ENCODE measurements at regions not wholly inside any gene's neighbourhood (a gene's known extent, or its start where the extent isn't known, plus 50 kb on each side); places are given as distances from the start of the nearest gene placed in this dataset.

GRCh38 chr5:165885623-165886350 lies 2380.4 kb downstream of the MAT2B start:
- in situ Hi-C loops (cut with HindIII; ENCODE audit: low pct_unique_long_range_greater_than_20kb, low sequenced_read_pairs): no loop called here

GRCh38 chr5:165887147-165887546 lies 2381.7 kb downstream of the MAT2B start:
- in situ Hi-C loops (cut with HindIII; ENCODE audit: low pct_unique_long_range_greater_than_20kb, low sequenced_read_pairs): no loop called here
- DNase-seq (ENCODE audit: low read depth, low spot score): no peak

More at GRCh38 chr5:165885623-165886350, 2380.4 kb downstream of the MAT2B start:
- DNase-seq (ENCODE audit: low read depth, low spot score): no peak

GRCh38 chr5:165892383-165892782 lies 2387.0 kb downstream of the MAT2B start:
- in situ Hi-C loops (cut with HindIII; ENCODE audit: low pct_unique_long_range_greater_than_20kb, low sequenced_read_pairs): no loop called here
- DNase-seq (ENCODE audit: low read depth, low spot score): no peak

GRCh38 chr5:165894916-165895315 lies 2389.5 kb downstream of the MAT2B start:
- no peak for DNase-seq (ENCODE audit: low read depth, low spot score)
- in situ Hi-C loops (cut with HindIII; ENCODE audit: low pct_unique_long_range_greater_than_20kb, low sequenced_read_pairs): no loop called here

- DNase-seq (ENCODE audit: low read depth, low spot score): no peak
- in situ Hi-C loops (cut with HindIII; ENCODE audit: low pct_unique_long_range_greater_than_20kb, low sequenced_read_pairs): no loop called here
Observed at GRCh38 chr5:165903835-165904234, 2387.6 kb upstream of the WWC1 start.

GRCh38 chr5:165906871-165907270 lies 2384.6 kb upstream of the WWC1 start:
- in situ Hi-C loops (cut with HindIII; ENCODE audit: low pct_unique_long_range_greater_than_20kb, low sequenced_read_pairs): no loop called here
- DNase-seq (ENCODE audit: low read depth, low spot score): no peak

GRCh38 chr5:165913059-165913458 lies 2378.4 kb upstream of the WWC1 start:
- in situ Hi-C loops (cut with HindIII; ENCODE audit: low pct_unique_long_range_greater_than_20kb, low sequenced_read_pairs): no loop called here
- DNase-seq (ENCODE audit: low read depth, low spot score): no peak

GRCh38 chr5:165914456-165914855 lies 2377.0 kb upstream of the WWC1 start:
- DNase-seq (ENCODE audit: low read depth, low spot score): no peak
- in situ Hi-C loops (cut with HindIII; ENCODE audit: low pct_unique_long_range_greater_than_20kb, low sequenced_read_pairs): no loop called here

GRCh38 chr5:165919196-165919595 lies 2372.2 kb upstream of the WWC1 start:
- no peak for DNase-seq (ENCODE audit: low read depth, low spot score)
- in situ Hi-C loops (cut with HindIII; ENCODE audit: low pct_unique_long_range_greater_than_20kb, low sequenced_read_pairs): no loop called here

- in situ Hi-C loops (cut with HindIII; ENCODE audit: low pct_unique_long_range_greater_than_20kb, low sequenced_read_pairs): no loop called here
- no peak for DNase-seq (ENCODE audit: low read depth, low spot score)
Observed at GRCh38 chr5:165920655-165921054, 2370.8 kb upstream of the WWC1 start.

GRCh38 chr5:165928971-165929370 lies 2362.5 kb upstream of the WWC1 start:
- DNase-seq (ENCODE audit: low read depth, low spot score): no peak
- in situ Hi-C loops (cut with HindIII; ENCODE audit: low pct_unique_long_range_greater_than_20kb, low sequenced_read_pairs): no loop called here

GRCh38 chr5:165940541-165940940 lies 2350.9 kb upstream of the WWC1 start:
- in situ Hi-C loops (cut with HindIII; ENCODE audit: low pct_unique_long_range_greater_than_20kb, low sequenced_read_pairs): no loop called here
- DNase-seq (ENCODE audit: low read depth, low spot score): no peak

GRCh38 chr5:165956854-165957253 lies 2334.6 kb upstream of the WWC1 start:
- no peak for DNase-seq (ENCODE audit: low read depth, low spot score)
- in situ Hi-C loops (cut with HindIII; ENCODE audit: low pct_unique_long_range_greater_than_20kb, low sequenced_read_pairs): no loop called here

- in situ Hi-C loops (cut with HindIII; ENCODE audit: low pct_unique_long_range_greater_than_20kb, low sequenced_read_pairs): no loop called here
- DNase-seq (ENCODE audit: low read depth, low spot score): no peak
Observed at GRCh38 chr5:165981671-165982070, 2309.8 kb upstream of the WWC1 start.

- in situ Hi-C loops (cut with HindIII; ENCODE audit: low pct_unique_long_range_greater_than_20kb, low sequenced_read_pairs): no loop called here
Observed at GRCh38 chr5:165996201-165996875, 2295.1 kb upstream of the WWC1 start.

GRCh38 chr5:165999693-166000320 lies 2291.6 kb upstream of the WWC1 start:
- in situ Hi-C loops (cut with HindIII; ENCODE audit: low pct_unique_long_range_greater_than_20kb, low sequenced_read_pairs): no loop called here
- DNase-seq (ENCODE audit: low read depth, low spot score): no peak

More at GRCh38 chr5:165996201-165996875, 2295.1 kb upstream of the WWC1 start:
- no peak for DNase-seq (ENCODE audit: low read depth, low spot score)

GRCh38 chr5:166004006-166004405 lies 2287.4 kb upstream of the WWC1 start:
- in situ Hi-C loops (cut with HindIII; ENCODE audit: low pct_unique_long_range_greater_than_20kb, low sequenced_read_pairs): no loop called here

GRCh38 chr5:166013415-166013814 lies 2278.0 kb upstream of the WWC1 start:
- in situ Hi-C loops (cut with HindIII; ENCODE audit: low pct_unique_long_range_greater_than_20kb, low sequenced_read_pairs): no loop called here
- DNase-seq (ENCODE audit: low read depth, low spot score): no peak

More at GRCh38 chr5:166004006-166004405, 2287.4 kb upstream of the WWC1 start:
- no peak for DNase-seq (ENCODE audit: low read depth, low spot score)

GRCh38 chr5:166014256-166014655 lies 2277.2 kb upstream of the WWC1 start:
- DNase-seq (ENCODE audit: low read depth, low spot score): no peak
- in situ Hi-C loops (cut with HindIII; ENCODE audit: low pct_unique_long_range_greater_than_20kb, low sequenced_read_pairs): no loop called here

Measured in SK-MEL-5 (cell line).